SHP77 treated with DMSO at 0.1 percent for 48 hours (cell line): ENCODE measurements at regions not wholly inside any gene's neighbourhood (a gene's known extent, or its start where the extent isn't known, plus 50 kb on each side); places are given as distances from the start of the nearest gene placed in this dataset.
"Not testable (repeated sequence)": the region's sequence is repeated elsewhere in the genome, so short reads cannot be mapped to it uniquely, and the experiment has no call there.

ENCODE experiments used
- DNase-seq: peaks from one replicate; lab custom pipeline; 2025; lab: John Stamatoyannopoulos, UW

- DNase-seq: no peak
Measured at GRCh38 chr20:51958099-51959065, 156.1 kb upstream of the SALL4 start.

GRCh38 chr20:51955756-51956155, 153.4 kb upstream of the SALL4 start:
- DNase-seq: no peak

DNA sequence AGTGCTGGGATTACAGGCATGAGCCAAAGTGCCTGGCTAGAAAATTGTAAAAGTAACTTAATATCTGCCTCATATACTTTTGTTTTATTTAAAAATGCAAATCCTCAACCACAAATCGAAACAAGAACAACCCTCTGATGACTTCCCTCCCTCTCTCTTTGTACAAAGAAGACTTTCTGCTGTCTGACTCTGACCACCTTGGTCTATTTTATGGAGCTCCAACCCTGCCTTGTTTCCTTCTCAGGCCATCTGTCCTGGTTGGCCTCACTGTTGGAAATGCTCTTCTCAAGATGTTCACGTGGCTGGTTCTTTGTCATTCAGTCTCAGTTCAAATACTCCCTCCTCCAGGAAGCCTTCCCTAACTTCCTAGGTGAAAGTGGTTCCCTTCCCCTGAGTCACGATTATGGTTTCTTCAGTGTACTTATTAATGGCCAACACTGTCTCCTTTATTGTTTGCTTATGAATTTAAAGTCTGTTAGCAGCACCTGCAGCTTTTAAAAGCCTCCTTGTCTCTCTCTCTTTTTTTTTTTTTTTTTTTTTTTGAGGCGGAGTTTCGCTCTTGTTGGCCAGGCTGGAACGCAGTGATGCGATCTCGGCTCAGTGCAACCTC, 151.5 kb upstream of the SALL4 start:
- no peak for DNase-seq

- DNase-seq: no peak
Measured at GRCh38 chr20:51950926-51951325, 148.6 kb upstream of the SALL4 start.

DNA sequence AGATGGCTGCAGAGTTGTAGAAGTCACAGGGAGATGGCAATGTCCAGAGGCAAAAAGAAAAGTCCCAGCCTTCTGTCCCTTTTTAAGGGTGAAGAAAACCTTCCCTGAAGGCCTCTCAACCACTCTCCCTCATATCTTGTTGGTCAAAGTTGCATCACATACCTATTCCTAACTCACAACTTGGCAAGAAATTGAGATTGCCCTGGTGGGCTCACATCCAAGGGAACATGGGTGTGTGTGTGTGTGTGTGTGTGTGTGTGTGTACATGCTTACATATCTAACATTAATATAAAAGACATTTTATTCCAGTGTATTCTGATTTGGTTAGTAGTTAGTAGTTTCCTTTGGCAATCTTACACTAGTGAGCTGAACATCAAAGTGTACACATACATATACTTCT, 144.3 kb upstream of the SALL4 start:
- DNase-seq: no peak

DNA sequence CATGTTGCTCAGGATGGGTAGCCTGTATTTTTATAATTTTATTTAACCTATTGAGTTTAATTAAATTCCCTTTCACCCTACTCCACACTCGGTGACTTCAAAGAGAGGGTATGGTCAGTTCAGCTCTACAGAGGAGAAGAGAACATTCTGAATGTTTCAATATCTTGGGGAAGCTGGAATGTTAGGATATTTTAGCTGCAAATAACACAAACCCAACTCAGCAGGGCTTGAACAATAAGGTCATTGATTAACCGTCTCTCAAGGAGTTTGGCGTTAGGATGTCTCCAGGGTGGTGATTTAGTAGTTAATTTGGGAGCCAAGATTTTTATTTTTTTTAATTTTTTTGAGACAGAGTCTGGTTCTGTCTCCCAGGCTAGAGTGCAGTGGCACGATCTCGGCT, 143.6 kb upstream of the SALL4 start:
- DNase-seq: no peak

GRCh38 chr20:51945177-51945576, 142.9 kb upstream of the SALL4 start:
- DNase-seq: no peak

- no peak for DNase-seq
Measured at GRCh38 chr20:51943761-51944160, 141.4 kb upstream of the SALL4 start.

DNA sequence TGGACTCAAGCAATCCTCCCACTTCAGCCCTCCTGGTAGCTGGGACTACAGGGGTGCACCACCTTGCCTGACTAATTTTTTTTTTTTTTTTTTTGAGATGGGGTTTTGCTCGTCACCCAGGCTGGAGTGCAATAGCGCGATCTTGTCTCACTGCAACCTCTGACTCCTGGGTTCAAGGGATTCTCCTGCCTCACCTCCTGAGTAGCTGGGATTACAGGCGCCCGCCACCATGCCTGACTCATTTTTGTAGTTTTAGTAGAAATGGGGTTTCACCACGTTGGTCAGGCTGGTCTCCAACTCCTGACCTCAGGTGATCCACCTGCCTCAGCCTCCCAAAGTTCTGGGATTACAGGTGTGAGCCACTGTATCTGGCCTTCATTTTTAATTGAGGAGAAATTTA, 141.0 kb upstream of the SALL4 start:
- not testable (repeated sequence) for DNase-seq

DNA sequence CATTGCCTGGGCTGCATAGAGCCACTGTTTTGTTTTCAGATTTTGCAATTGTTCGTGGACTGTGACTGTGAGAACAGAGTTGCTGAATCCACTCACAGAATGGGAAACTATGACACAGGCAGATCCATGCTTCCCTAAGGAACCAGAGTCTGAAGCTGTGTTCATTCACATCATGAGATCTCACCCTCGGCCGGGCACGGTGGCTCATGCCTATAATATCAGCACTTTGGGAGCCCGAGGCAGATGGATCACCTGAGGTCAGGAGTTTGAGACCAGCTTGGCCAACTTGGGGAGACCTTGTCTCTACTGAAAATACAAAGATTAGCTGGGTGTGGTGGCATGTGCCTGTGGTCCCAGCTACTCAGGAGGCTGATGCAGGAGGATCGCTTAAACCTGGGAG, 139.2 kb upstream of the SALL4 start:
- no peak for DNase-seq

GRCh38 chr20:51939259-51939585, 136.9 kb upstream of the SALL4 start:
- no peak for DNase-seq

- DNase-seq: no peak
Measured at GRCh38 chr20:51938559-51939258, 136.4 kb upstream of the SALL4 start.

DNA sequence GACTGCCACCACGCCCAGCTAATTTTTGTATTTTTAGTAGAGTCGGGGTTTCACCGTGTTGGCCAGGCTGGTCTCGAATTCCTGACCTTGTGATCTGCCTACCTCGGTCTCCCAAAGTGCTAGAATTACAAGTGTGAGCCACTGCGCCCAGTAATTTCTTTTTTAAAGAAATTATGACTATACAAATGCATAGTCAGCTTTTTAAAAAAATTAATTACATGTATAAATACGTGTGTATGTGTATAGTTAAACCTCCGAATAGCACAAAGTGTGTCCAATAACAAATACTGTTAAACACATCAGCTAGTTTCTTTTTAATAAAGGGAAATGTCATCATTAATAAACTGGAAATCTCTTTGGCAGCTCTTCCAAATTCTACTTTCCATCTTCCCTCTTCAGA, 135.5 kb upstream of the SALL4 start:
- no peak for DNase-seq

DNA sequence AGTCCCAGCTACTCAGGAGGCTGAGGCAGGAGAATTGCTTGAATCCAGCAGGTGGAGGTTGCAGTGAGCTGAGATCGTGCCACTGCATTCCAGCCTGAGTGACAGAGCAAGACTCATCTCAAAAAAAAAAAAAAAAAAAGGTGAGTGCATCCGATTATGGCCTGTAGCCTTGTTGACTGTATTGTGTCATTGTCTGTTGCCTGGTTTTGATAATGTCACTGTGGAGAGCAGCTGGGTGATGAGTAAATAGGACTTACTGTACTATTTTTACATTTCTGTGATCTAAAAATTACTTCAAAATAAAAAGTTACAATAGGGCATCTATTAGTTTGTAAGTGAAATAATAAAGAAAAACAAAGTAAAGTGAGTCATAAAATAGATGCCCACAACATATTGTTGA, 134.1 kb upstream of the SALL4 start:
- DNase-seq: no peak

- peak; percentile 26 for DNase-seq
Measured at GRCh38 chr20:51935003-51935358, 132.7 kb upstream of the SALL4 start.

GRCh38 chr20:51934301-51935002, 132.1 kb upstream of the SALL4 start:
- DNase-seq: no peak

DNA sequence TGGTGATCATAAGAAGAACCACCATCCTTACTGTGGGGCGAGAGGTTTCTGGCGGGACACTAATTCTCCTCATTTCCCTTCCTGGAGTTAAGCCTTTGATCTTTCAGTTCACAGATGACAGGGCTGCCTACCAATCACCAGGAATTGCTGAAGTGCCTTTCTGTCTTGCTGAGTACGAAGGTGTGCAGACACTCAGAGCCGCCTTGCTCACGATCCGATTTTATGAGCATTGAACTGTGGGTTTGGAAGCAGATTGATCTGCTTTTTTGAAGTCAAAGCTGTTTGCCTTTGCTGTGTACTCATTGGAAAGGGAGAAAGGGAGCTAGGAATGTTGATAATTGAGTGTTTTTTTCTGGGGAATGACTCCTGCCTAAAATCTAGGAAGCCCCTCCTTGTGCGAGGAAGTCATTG, 129.1 kb upstream of the SALL4 start:
- DNase-seq: no peak

- DNase-seq: no peak
Measured at GRCh38 chr20:51930775-51931174, 128.5 kb upstream of the SALL4 start.

GRCh38 chr20:51928931-51929330, 126.6 kb upstream of the SALL4 start:
- DNase-seq: no peak

DNA sequence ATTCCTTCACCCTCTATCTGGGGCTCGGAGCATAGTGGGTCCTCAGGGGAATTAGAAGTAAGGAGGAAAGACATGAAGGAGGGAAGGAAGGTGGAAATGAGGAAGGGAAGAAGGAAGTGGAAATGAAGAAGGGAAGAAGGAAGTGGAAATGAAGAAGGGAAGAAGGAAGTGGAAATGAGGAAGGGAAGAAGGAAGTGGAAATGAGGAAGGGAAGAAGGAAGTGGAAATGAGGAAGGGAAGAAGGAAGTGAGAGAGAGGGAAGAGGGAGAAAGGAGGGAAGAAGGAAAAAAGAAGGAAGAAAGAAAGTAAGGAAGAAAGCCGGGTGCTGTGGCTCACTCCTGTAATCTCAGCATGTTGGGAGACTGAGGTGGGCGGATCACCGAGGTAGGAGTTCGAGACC, 125.6 kb upstream of the SALL4 start:
- not testable (repeated sequence) for DNase-seq

DNA sequence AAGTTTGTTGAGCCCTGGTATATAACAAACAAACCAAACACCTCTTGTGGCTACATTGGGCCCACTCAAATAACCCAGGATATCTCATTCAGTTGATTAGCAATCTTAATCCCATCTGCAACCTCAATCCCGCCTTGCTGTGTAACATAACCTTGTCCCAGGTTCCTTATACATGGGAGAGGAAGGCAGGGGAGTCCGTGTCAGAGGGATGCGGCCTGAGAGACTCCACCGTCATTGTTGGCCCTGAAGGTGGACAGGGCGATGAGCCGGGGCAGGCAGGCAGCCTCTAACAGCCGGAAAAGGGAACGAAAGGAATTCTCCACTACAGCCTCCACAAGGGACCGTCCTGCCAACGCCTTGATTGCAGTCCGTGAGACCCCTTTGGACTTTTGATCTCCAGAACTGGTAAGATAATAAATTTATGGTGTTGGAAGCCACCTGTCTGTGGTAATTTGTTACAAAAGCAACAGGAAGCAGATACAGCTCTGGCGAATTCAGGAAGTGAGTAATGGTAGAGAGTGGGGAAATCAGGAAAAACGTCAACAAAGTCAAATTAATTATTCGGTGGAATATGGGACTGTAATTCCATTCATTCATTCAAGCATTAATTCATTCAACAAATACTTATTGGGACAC, 124.5 kb upstream of the SALL4 start:
- no peak for DNase-seq

- DNase-seq: no peak
Measured at GRCh38 chr20:51924509-51924908, 122.2 kb upstream of the SALL4 start.
